Peyer's patch (tissue), 4 donors: ENCODE measurements at regions not wholly inside any gene's neighbourhood (a gene's known extent, or its start where the extent isn't known, plus 50 kb on each side); places are given as distances from the start of the nearest gene placed in this dataset.
"Not testable (repeated sequence)": the region's sequence is repeated elsewhere in the genome, so short reads cannot be mapped to it uniquely, and the experiment has no call there.

ENCODE experiments used
- DNase-seq, 3 donors: peaks; one replicate each; pipeline ENCODE4 v3.0.0-alpha.2; 2017 to 2019
- H3K27ac ChIP-seq, 4 donors: fragments of 200-600 bp; sonication (generic); one replicate each; pipeline ENCODE4 v1.5.1; 2016 to 2019
- H3K27me3 ChIP-seq, 2 donors: fragments of 200-600 bp; sonication (generic); one replicate each; pipeline ENCODE4 v1.5.1; 2019
- H3K36me3 ChIP-seq, 3 donors: fragments of 200-600 bp; sonication (generic); one replicate each; pipeline ENCODE4 v1.5.1; 2016 to 2019
- H3K4me1 ChIP-seq, 4 donors: fragments of 200-600 bp; sonication (generic); one replicate each; pipeline ENCODE4 v1.5.1; 2016 to 2019
- H3K4me3 ChIP-seq, 4 donors: fragments of 200-600 bp; sonication (generic); 1 replicate in 3 of 4; 2 replicates in 1 of 4; pipeline ENCODE4 v1.5.1; 2016 to 2019; ENCODE audit warnings: mild to moderate bottlenecking in 1 of 4
- H3K9me3 ChIP-seq, 4 donors: fragments of 200-600 bp; sonication (generic); one replicate each; pipeline ENCODE4 v1.5.1; 2016 to 2019; ENCODE audit warnings: mild to moderate bottlenecking in 1 of 4
- POLR2A ChIP-seq, 2 donors: fragments of 450-650 bp; IDR thresholded peaks; one replicate each; pipeline ENCODE4 v1.5.1; 2017; ENCODE audit warnings: antibody characterized with exemption in 2 of 2, mild to moderate bottlenecking in 2 of 2, moderate library complexity in 2 of 2
- TF ChIP-seq, protein P1 (sequence below), 6 experiments: fragments of 450-650 bp in 4 of 6; fragments of 200-600 bp in 2 of 6; sonication (generic) in 1 of 6; IDR thresholded peaks; one replicate each; pipeline ENCODE4 v1.5.1; 2017 to 2019; ENCODE audit warnings: antibody characterized with exemption in 6 of 6, mild to moderate bottlenecking in 3 of 6, moderate library complexity in 1 of 6

DNA sequence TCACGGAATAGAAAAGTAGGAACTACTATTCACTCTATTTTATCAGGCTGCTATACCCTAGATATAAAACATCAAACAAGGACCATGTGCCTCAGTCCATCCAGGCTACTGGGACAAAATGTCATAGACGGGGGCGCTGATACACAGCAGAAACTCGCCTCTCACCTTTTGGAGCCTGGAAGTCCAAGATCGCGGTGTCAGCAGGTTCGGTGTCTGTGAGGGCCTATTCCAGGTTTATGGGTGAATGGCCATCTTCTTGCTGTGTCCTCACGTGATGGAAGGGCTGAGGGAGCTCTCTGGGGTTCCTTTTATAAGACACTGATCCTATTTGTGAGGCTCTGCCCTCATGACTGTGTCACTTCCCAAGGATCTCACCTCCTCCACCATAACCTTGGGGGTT lies 89.5 kb downstream of the DLL1 start:
- TF ChIP-seq POLR2A (IDR thresholded peaks at IDR 0.05): no peak
- TF ChIP-seq, protein P1, sequence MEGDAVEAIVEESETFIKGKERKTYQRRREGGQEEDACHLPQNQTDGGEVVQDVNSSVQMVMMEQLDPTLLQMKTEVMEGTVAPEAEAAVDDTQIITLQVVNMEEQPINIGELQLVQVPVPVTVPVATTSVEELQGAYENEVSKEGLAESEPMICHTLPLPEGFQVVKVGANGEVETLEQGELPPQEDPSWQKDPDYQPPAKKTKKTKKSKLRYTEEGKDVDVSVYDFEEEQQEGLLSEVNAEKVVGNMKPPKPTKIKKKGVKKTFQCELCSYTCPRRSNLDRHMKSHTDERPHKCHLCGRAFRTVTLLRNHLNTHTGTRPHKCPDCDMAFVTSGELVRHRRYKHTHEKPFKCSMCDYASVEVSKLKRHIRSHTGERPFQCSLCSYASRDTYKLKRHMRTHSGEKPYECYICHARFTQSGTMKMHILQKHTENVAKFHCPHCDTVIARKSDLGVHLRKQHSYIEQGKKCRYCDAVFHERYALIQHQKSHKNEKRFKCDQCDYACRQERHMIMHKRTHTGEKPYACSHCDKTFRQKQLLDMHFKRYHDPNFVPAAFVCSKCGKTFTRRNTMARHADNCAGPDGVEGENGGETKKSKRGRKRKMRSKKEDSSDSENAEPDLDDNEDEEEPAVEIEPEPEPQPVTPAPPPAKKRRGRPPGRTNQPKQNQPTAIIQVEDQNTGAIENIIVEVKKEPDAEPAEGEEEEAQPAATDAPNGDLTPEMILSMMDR (IDR thresholded peaks at IDR 0.05): no peak
- DNase-seq: peak in 1 of 3 donors; percentile 25
- Histone ChIP-seq H3K4me1 (no peaks in the 10 kb centered on the region), H3K9me3 (no peaks in the 10 kb centered on the region), H3K27me3 (no peaks in the 10 kb centered on the region), H3K27ac (no peak overlapping the region), H3K4me3 (no peak overlapping the region), H3K36me3 (no peaks in the 10 kb centered on the region)

DNA sequence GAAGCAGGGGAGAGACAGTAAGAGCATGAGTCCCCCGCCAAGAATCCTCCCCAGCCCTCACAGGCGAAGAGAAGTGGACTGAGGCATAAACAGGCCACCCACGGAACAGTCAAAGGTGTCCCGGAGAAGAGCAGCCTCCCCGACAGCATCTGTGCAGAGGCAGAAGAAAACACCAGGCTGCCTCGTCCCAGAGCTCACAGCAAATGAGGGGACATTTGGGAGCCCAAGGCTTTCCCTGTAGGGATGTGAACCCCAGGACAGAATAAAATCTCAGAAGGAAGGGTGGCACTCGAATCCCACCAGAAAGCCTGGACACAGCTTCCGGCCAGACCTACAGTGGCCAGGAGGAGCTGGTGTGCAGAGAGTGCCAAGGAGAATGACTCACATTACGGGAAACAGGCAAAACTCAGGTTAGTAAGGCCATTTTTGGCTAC lies 90.4 kb downstream of the DLL1 start:
- no peaks in the 10 kb centered on the region for H3K4me1 ChIP-seq
- H3K4me3 ChIP-seq: no peak overlapping the region
- H3K9me3 ChIP-seq: peaks cover 0 to 5% (median 2%) of the 10 kb centered on the region in 4 donors
- H3K36me3 ChIP-seq: no peaks in the 10 kb centered on the region
- TF ChIP-seq, protein P1 (IDR thresholded peaks at IDR 0.05): no peak
- no peaks in the 10 kb centered on the region for H3K27me3 ChIP-seq
- H3K27ac ChIP-seq: no peak overlapping the region
- peak in 2 of 3 donors; percentile 39 to 43 for DNase-seq

DNA sequence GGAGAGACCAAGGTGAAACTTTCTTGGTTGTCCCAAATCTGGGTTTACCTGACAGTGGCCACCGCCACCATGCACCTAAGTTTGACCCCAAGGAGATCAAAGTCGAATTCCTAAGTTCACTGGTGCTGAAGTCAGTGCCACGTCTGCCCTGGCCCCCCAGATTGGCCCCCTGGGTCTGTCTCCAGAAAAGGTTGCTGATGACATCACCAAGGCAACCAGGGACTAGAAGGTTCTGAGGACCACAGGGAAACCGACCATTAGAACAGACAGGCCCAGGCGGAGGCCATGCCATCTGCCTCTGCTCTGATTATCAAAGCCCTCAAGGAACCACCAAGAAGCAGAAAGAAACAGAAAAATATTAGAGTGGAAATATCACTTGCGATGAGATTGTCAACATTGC lies 91.2 kb downstream of the DLL1 start:
- DNase-seq: peak in 1 of 3 donors; percentile 15
- Histone ChIP-seq H3K4me1 (no peaks in the 10 kb centered on the region), H3K4me3 (no peak overlapping the region), H3K9me3 (peaks cover 0 to 5% (median 2%) of the 10 kb centered on the region in 4 donors), H3K27ac (no peak overlapping the region), H3K27me3 (no peaks in the 10 kb centered on the region), H3K36me3 (no peaks in the 10 kb centered on the region)
- TF ChIP-seq POLR2A (IDR thresholded peaks at IDR 0.05): no peak
- TF ChIP-seq, protein P1 (IDR thresholded peaks at IDR 0.05): no peak

DNA sequence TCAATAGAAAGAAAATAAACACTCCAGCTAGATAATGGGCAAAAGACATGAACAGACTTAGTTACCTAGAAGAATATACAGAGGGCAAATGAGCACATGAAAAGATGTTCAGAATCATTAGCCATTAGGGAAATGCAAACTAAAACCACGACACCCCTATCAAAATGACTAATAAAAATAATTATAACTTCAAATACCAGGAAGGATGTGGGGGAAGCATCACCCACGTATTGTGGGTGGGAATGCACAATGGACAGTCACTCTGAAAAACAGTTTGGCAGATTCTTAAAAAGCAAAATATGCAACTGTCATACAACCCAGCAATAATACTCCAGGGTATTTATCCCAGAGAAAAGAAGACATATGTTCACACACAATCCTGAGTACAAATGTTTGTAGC lies 92.6 kb downstream of the DLL1 start:
- DNase-seq: no peak
- Histone ChIP-seq H3K9me3 (peaks cover 0 to 5% (median 2%) of the 10 kb centered on the region in 4 donors), H3K4me1 (no peaks in the 10 kb centered on the region), H3K36me3 (no peaks in the 10 kb centered on the region), H3K27ac (peak overlapping the region in 1 of 4 donors; percentile 13), H3K27me3 (no peaks in the 10 kb centered on the region), H3K4me3 (no peak overlapping the region)
- no peak for TF ChIP-seq POLR2A (IDR thresholded peaks at IDR 0.05)
- TF ChIP-seq, protein P1 (IDR thresholded peaks at IDR 0.05): no peak

DNA sequence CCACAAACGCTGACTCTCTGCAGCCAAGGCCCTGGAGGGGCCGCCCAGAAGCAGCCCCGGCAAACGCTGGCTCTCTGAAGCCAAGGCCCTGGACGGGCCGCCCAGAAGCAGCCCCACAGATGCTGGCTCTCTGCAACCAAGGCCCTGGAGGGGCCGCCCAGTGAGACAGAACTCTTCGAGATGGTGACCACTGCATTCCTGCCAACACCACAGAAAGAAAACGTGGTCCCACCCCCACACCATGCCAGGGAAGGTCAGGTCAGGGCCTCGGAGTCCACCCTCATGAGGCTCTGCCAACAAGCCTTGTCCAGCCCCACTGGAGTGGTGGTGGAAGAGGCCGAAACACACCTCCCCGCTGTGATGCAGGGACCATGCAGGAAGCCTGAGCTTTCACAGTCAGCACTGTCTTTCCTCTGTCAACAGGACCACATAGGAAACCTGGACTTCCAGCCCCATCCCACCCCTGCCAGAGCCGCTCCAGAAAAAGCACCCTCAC lies 97.5 kb downstream of the DLL1 start:
- no peaks in the 10 kb centered on the region for H3K36me3 ChIP-seq
- H3K9me3 ChIP-seq: peaks cover 0 to 5% (median 2%) of the 10 kb centered on the region in 4 donors
- TF ChIP-seq, protein P1 (IDR thresholded peaks at IDR 0.05): no peak
- no peak for TF ChIP-seq POLR2A (IDR thresholded peaks at IDR 0.05)
- H3K4me1 ChIP-seq: no peaks in the 10 kb centered on the region
- no peak overlapping the region for H3K27ac ChIP-seq
- peak in 1 of 3 donors; percentile 23 for DNase-seq
- no peak overlapping the region for H3K4me3 ChIP-seq
- H3K27me3 ChIP-seq: no peaks in the 10 kb centered on the region

DNA sequence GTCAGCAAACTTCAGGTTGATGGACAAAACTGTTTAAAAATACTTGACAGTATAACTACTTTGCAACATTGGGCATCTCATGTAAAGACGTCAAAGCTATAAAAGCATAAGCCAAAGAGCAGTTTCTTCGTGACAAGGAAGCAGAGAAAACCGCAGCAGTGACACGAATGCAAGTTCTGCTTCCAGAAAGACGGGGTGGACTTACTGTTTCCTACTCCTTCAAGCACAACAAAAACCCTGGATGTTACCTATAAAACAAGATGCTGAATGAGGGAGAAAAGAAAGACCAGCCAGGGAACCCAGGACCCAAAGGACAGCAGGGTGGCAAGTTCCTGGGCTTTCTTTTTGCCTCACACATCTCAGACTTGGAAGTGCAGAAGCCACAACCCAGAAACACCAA lies 98.0 kb downstream of the DLL1 start:
- Histone ChIP-seq H3K9me3 (peaks cover 0 to 5% (median 2%) of the 10 kb centered on the region in 4 donors), H3K27ac (no peak overlapping the region), H3K4me3 (no peak overlapping the region), H3K4me1 (no peaks in the 10 kb centered on the region), H3K27me3 (no peaks in the 10 kb centered on the region), H3K36me3 (no peaks in the 10 kb centered on the region)
- TF ChIP-seq, protein P1 (IDR thresholded peaks at IDR 0.05): no peak
- no peak for TF ChIP-seq POLR2A (IDR thresholded peaks at IDR 0.05)
- no peak for DNase-seq

DNA sequence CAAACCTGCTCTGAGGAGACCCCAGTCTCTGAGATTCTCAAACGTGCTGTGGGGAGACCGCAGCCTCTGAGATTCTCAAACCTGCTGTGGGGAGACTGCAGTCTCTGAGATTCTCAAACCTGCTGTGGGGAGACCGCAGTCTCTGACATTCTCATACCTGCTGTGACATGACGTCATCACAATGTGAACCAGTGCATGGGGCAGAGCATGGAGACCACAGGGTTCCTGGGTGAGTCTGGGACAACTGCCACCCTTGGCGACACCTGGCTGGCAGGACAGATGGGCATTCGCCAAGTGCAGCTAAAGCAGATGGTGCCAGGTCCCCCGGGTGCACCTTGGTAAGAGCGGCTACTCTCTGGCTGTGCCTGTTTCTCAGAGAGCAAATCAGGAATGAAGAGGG lies 98.8 kb downstream of the DLL1 start:
- H3K9me3 ChIP-seq, H3K27me3 ChIP-seq, H3K27ac ChIP-seq, H3K4me3 ChIP-seq, H3K4me1 ChIP-seq, H3K36me3 ChIP-seq: not testable (repeated sequence)
- peak in 2 of 3 donors; percentile 30 to 38 for DNase-seq
